ENCODE measurements at regions not wholly inside any gene's neighbourhood (a gene's known extent, or its start where the extent isn't known, plus 50 kb on each side); places are given as distances from the start of the nearest gene placed in this dataset.

DNA sequence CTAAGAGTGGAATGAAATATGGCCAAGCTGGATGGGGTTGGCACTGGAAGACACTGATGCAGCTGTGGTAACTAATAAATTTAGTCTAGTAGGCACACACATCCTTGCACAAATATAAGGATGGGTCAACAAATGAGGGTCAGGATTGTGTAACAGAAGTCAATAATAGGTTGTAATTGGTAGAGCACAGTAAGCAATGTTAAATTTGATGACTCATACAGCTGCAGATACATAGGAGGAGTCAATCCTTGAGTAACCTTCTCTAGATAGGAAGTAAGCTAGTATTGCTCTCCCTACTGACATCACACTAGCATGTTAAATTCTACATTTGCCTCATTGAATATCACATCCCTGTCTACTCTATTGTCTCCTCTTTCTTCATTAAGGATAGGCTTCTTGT, 332.1 kb downstream of the PTPRC start:
- no peak for TF ChIP-seq CTCF (IDR thresholded peaks at IDR 0.05)
- no peak for TF ChIP-seq EZH2 (IDR thresholded peaks at IDR 0.05)

Data from neural progenitor cell (in vitro differentiated cells).